ENCODE measurements at regions not wholly inside any gene's neighbourhood (a gene's known extent, or its start where the extent isn't known, plus 50 kb on each side); places are given as distances from the start of the nearest gene placed in this dataset.
"Not testable (repeated sequence)": the region's sequence is repeated elsewhere in the genome, so short reads cannot be mapped to it uniquely, and the experiment has no call there.

GRCh38 chr6:142016666-142017065 is 116.1 kb upstream of the GJE1 start:
- not testable (repeated sequence) for H3K27ac ChIP-seq

- H3K27ac ChIP-seq: not testable (repeated sequence)
These were observed 117.3 kb upstream of the GJE1 start for GRCh38 chr6:142015463-142015862.

GRCh38 chr6:142015011-142015410 is 117.7 kb upstream of the GJE1 start:
- TF ChIP-seq ZFX (IDR thresholded peaks at IDR 0.05; ENCODE audit: borderline replicate concordance) (no peak), CTCF (IDR thresholded peaks at IDR 0.05) (no peak)
- no peak overlapping the region for H3K27ac ChIP-seq

- H3K27ac ChIP-seq: no peak overlapping the region
- TF ChIP-seq ZFX (IDR thresholded peaks at IDR 0.05; ENCODE audit: borderline replicate concordance) (no peak), CTCF (IDR thresholded peaks at IDR 0.05) (no peak)
These were observed 118.2 kb upstream of the GJE1 start for GRCh38 chr6:142014515-142014914.

- TF ChIP-seq ZFX (IDR thresholded peaks at IDR 0.05; ENCODE audit: borderline replicate concordance) (no peak), CTCF (IDR thresholded peaks at IDR 0.05) (no peak)
- H3K27ac ChIP-seq: no peak overlapping the region
These were observed 118.7 kb upstream of the GJE1 start for GRCh38 chr6:142013875-142014495.

GRCh38 chr6:142013287-142013686 is 119.4 kb upstream of the GJE1 start:
- no peak for TF ChIP-seq CTCF (IDR thresholded peaks at IDR 0.05)
- no peak for TF ChIP-seq ZFX (IDR thresholded peaks at IDR 0.05; ENCODE audit: borderline replicate concordance)
- no peak overlapping the region for H3K27ac ChIP-seq

GRCh38 chr6:142011775-142012174 is 121.0 kb upstream of the GJE1 start:
- H3K27ac ChIP-seq: no peak overlapping the region
- TF ChIP-seq ZFX (IDR thresholded peaks at IDR 0.05; ENCODE audit: borderline replicate concordance) (no peak), CTCF (IDR thresholded peaks at IDR 0.05) (no peak)

GRCh38 chr6:142011156-142011555 is 121.6 kb upstream of the GJE1 start:
- no peak overlapping the region for H3K27ac ChIP-seq
- TF ChIP-seq ZFX (IDR thresholded peaks at IDR 0.05; ENCODE audit: borderline replicate concordance) (no peak), CTCF (IDR thresholded peaks at IDR 0.05) (no peak)
